ENCODE measurements at regions not wholly inside any gene's neighbourhood (a gene's known extent, or its start where the extent isn't known, plus 50 kb on each side); places are given as distances from the start of the nearest gene placed in this dataset.

DNA sequence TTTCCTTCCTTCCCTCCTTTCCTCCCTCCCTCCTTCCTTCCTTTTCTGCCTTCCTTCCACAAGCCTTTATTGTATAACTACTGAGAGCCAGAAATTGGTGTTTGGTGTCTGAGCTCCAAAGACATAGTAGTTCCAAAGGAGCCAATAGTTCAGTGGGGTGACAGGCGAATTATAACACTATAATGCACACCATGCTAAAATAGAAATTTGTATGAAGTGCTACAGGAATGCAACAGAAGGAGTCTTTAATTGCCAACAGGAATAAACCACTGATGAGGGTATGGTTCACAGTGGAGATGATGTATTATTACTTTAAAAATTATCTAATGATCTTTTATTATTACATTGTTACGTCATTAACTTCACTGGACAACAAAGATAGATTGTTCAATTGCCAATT, 158.8 kb upstream of the SP8 start:
- DNase-seq (ENCODE audit: low read depth in 3 of 3) = no peak

DNA sequence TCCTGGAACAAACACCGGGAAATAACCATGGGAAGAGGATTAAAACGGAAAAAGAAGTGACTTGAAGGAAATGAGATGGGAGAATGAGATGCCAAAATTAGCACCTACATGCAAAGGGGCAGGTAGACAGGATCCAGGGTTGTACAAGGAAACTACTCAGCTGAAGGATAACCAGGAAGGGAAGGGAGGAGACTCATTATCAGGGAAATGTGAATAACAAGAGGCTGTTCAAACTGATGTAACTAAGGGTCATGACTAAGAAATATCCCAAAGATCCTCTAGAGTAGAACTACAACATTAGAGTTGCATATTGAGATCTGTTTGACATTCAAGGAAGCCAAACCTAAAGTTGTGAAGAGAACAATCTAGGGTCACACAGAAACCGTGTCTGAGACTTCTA, 166.2 kb upstream of the SP8 start:
- no peak for DNase-seq (ENCODE audit: low read depth in 3 of 3)

DNA sequence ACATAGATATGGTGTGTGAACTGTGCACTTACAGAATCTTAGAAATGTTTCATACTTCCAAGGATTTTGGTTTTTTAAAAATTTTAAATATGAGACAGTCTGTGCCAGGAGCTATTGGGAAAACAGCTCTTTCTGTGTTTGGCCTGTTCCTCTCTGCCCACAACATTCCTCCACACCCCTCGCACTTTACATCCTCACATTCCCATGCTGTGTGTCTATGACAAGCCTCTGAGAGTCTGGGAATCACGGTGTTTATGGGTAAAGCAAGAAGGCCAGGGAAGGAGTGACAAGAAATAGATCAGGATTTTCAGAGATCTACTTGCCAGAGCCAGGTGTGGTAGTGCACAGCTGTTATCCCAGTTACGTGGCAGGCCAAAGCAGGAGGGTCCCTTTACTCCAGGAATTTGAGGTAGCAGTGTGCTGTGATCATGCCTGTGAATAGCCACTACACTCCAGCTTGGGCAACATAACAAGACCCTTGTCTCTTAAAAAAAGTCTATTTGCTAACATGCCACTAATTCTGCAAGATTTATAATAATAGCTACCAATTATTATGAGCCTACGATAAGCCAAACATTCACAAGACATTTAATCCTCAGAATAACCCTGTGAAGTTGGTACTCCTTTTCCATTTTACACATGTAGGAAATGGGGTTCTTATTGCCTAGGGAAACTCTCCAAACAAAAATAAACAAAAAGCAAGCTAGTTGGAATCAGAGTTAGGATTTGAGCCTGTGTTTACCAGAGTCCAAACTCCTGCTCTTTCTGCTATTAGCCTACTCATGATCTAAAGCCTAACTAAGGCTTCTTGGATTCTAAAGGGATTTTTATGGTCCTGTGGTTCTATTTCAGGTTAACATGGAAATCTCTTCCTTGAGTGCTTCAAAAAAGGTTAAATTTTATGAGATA, 168.3 kb upstream of the SP8 start:
- DNase-seq (ENCODE audit: low read depth in 3 of 3) = no peak

DNA sequence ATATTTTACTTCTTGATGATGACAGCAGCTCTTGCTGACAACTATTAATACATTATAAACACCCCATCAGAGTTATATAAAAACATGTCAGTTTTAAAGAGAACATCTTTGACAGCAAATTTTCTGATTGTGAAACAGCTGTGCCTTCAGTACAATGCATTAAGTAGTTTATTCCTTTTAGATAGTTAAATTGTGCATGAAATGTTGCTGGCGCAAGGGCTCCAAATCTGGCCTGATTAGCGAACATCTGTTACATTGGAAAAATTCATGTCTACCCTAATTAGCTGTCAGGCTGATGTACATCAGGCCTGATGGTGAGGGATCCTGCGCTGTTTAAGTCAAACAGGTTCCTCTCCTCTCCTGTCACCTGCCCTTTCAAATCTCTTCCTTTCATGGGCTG, 171.9 kb upstream of the SP8 start:
- no peak for DNase-seq (ENCODE audit: low read depth in 3 of 3)

DNA sequence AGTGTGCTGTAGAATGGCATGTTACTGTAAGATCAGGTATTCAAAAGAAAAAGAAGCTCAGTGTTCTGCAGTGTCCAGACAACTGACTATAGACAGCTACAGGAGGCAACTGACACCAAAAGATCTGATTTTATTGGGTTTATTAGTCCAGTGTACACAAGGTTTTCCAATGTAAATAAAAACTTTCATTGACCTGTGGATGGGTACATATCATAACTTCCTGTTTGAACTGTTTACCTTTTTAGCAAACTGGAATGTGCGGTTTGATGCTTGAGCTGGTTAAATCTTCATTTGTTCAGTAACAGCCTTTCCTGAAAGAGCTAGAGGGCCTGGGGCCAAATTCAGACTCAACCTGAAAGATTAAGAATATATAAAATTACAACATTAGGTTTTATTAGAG, 172.6 kb upstream of the SP8 start:
- DNase-seq (ENCODE audit: low read depth in 3 of 3) = no peak

DNA sequence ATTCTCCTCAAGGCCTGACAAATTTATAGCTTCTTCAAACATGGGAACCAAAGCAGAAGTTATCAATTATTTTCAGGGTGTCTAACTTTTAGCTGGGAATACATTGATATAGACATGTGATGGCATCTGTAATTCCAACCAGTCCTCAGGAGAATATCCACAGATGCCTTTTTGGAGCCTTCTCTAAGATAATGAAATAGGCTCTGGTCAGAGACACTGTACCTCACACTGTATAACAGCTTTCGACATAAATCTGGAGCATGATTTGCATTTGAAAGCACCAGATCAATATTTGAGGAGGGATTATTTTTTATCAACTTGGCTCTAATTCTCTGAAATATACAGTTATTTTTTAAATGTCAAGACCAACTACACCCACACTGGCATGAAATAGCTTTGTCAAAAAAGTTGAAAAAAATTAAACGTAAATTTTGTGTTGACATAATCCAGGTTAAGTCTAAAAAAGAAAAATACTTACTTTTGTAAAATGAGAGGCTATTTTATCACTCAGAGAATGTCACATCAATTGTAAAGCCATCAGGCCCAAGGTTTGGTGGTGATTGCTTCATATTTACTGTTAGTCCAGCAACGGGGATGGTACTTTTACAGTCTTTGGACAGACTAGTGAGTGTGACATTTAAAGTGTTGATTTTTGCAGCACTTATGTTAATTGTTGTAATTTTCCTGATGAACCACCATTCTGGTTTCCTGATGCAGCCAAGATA, 177.0 kb upstream of the SP8 start:
- DNase-seq (ENCODE audit: low read depth in 3 of 3) = no peak

DNA sequence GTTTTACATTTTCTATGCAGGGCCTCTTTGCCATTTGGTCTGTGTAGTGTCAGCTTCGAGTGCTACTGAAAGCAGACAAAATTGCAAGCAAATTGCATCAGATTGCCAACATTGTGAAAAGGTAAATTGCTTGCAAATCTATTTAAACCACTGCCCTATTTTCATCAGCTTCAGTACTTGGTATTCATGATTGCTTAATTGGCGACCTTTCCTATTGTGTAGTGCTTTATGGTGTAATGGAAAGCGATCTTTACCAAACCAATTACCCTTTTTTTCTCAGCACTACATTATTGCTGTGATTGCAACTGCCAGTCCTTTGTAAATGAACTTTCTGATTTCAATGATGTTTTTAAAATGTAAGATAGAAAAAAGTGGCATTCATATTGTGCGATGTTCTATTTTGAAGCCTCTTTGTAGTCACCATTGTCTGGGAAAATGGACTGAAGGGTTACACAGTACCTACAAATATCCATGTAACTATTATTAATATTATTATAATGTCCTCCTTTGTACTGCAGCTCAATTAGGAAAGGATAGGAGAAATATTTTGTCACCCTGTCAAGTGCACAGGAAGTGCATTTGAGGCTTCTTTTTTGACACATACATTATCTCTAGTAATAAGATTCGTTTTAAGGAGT, 177.7 kb upstream of the SP8 start:
- DNase-seq (ENCODE audit: low read depth in 3 of 3) = no peak

DNA sequence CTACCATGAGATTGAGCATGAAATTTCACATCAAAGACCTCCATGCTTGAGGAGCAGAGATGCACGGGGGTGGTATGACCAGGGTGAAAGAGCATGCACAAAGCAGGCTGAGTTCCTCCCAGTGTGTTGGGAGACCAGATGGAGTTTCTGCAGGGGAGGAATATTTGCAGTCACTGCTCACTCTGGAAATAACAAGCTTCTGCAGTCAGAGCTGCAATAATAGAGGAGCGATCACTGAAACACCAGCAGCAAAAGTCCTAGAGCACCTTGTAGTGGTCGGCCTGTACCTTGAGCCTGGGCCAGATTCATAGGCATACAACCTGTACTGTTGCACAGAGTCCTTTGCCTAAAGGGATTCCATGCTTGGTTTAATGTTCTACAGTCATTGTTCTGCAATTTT, 184.5 kb upstream of the SP8 start:
- no peak for DNase-seq (ENCODE audit: low read depth in 3 of 3)

DNA sequence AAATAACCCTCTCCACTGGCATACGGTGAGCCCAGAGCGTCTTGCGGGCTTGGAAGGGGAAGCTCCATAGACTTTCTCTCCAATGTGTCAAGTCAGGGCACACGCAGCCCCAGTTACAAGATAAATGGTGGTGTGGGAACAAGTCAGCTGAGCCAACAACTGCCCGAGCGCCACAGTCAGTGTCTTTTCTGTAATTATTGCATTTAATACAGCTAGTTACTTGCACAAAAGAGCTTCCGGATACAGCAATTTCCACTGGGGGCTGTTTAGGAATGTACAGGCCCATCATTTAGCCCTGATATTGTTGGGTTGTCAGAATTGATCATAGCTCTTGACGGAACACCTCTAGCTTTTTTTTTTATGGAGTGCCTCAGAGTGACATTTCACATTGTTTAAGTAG, 193.5 kb upstream of the SP8 start:
- DNase-seq (ENCODE audit: low read depth in 3 of 3) = no peak

DNA sequence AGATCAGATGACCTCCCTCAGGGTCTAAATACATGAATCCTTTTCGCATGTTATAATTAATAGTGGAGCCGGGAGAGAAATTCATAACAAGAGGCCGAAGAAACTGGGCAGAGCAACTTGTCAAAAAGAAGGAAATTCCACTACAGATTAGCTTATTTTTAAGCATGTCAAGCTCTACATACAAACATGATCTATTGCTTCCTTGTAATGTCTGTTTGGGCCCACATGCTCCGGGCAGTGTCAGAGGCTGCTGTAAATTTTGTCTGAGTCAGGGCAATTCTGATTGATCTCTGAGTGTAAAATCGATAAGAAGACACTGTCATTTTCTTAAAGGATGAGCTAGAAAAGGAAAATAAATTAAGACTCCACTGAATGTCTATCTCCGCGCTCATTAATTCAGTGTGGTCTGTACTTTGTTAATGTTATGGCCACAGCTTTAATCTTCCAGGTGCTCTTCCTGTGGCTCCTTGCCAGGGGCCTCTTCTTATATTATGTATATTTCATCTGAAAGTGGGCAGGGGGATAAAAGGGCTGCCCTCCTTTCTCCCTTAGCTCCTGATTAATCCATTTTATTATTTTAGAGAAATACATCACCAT, 194.1 kb upstream of the SP8 start:
- no peak for DNase-seq (ENCODE audit: low read depth in 3 of 3)

DNA sequence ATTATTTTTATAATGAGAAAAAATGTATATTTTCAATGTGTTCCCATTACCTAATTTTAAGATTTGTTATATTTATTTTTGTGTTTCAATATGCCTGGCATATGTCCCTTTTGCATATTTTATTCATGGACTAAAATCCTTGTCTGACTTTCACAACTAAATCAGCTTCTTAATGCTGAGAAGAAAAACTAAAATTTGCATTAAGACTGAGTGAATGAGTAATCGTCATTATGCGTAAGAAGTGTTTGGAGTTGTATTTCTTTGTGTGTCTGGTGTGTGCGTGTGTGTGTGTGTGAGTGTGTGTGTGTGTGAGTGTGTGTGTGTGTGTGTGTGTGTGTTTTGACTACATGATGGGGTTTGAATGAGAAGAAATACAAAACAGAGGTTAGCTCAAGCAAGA, 201.7 kb upstream of the SP8 start:
- no peak for DNase-seq (ENCODE audit: low read depth in 3 of 3)

DNA sequence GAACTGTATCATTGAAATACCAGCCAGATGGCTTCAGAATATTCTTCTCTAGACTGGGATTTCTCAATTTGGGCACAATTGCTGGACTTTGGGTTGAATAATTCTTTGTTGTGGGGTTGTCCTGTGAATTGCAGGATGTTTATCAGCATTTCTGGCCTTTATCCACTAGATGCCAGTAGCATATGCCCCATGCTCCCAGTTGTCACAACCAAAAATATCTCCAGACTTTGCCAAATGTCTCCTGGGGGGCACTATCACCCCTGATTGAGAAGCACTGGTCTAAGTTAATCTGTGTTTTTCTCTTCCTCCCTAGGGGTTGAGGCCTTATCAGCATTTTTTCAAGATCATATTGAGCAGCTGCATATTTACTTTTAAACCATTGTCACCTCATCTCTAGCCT, 204.9 kb upstream of the SP8 start:
- DNase-seq (ENCODE audit: low read depth in 3 of 3) = no peak

DNA sequence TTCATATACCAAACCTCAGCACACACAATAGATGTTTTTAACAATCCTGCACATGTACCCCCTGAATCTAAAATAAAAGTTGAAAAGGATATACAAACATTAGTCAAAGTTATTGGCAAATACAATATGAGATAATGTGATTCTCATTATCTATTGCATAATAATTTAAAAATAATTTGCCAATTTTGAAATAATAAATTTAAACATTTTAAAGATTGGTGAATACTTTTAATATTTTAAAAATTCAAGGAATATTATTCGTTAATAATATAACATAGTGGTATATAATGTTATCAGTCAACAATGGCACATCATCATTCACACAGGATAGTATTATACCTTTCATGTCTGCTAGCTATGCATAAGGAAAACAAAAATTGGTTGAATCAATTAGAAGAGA, 207.0 kb upstream of the SP8 start:
- DNase-seq (ENCODE audit: low read depth in 3 of 3) = no peak

DNA sequence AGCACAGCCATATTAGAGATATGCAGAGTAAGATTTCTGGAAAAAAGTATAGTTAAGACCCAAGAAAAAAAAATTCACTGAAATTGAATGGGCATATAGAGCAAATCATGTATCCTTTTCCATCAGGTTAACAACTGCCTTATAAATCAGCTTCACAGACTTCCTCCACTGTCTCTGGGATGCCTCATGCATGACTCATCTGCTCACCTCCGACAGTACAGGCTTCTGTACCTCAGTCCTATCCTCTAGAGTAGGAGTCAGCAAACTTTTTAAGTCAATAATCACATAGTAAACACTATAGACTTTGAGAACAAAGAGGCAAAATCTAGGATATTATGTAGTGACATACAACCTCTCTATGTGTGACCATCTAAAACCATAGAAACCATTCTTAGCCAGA, 211.6 kb upstream of the SP8 start:
- DNase-seq (ENCODE audit: low read depth in 3 of 3) = no peak

DNA sequence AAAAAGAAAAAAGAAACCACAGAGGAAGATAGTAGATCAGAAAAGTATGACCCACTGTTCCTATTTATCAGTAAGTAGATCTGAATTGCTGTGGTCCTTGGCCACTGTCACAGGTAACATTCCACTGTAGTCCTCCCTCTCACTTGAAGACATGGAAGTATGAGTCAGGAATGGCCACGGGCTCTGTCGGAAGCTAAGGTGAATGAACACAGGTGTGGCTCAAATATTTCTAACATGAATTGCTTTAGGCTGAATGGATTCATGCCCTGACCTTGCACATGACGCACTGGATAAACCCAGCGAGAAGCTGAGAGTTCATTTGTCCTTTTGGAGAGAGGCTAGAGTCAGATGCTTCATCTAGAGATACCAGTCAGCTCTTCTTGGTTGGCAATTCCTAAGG, 224.5 kb upstream of the SP8 start:
- DNase-seq (ENCODE audit: low read depth in 3 of 3) = no peak

DNA sequence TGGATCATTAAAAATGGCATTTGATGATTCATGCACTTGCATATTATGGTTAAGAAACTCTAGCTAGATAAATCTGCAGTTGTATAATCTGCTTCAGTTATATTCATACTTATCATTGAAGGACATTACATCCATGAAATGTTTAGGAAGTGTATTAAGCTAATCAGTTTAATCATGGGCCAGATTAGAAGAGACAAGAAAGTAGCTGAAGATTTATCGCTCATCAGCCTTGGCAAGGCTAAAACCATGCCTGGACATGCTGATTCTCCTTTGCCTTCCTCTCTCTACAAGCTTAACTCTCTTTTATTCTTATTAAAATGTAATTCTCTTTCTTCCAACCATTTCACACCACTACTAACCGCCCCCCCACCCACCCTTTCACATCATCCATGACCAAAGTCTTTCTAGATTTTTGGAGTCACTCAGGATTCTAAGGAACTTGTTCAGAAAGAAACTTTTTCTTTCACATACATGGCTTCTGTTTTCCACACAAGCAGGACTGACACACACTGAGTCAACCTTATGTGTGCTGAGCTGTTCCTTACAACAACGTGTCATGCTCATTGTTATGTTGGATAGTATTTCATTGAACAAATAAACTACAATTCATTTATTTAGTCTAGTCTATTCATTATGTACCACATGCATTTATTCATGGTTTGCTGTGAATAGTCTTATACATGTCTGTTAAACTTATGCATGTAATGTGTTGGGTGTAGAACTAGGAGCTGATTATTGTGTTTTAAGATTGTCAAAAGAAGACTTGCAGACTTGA, 227.3 kb upstream of the SP8 start:
- no peak for DNase-seq (ENCODE audit: low read depth in 3 of 3)

DNA sequence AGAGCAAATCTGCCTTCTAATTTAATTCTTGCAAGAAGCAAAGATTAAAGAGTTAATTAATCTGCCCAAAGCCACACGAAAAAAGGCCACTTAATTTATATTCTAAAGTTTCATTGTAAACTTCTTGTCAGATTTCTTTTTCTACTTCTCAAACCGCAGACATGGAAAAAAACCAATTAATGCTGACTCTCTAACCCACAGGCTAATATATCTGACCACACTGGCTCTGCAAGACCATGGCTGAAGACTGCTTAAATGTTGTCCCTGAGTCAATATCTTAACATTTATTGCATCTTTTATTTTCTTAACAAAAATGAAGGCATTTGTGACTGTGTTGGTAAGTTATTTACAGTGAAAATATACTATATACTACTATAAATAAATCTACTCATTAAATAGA, 234.0 kb upstream of the SP8 start:
- DNase-seq (ENCODE audit: low read depth in 3 of 3) = no peak

DNA sequence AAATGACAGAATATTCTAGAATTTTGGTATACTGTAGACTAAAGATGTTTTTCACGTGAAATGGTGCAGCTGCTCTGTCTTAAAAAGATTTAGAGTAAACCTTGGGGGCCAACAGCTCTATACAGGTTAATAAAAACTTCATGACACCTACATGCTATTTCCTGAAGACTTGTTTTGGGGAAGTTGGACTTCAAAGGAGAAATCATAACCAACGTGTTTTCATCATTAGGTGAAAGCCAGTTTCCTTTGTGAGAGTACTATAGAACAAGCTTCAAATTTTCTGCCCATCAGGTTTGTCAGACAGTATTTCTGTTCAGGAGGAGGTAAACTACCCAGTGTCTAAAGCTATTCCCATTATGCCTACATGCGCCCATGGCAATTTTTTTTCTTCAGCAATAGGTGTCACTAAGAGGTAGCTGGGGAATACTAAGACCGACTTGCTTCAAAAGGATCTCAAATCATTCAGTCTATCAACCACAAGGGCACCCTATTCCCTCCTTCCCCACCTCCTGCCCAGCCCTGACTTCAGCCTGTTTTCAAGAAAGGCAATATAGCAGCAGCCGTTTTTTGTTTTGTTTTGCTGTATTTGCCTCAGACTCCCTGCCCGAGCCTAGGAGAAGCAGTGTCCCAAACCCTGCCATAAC, 237.3 kb upstream of the SP8 start:
- DNase-seq (ENCODE audit: low read depth in 3 of 3) = no peak

DNA sequence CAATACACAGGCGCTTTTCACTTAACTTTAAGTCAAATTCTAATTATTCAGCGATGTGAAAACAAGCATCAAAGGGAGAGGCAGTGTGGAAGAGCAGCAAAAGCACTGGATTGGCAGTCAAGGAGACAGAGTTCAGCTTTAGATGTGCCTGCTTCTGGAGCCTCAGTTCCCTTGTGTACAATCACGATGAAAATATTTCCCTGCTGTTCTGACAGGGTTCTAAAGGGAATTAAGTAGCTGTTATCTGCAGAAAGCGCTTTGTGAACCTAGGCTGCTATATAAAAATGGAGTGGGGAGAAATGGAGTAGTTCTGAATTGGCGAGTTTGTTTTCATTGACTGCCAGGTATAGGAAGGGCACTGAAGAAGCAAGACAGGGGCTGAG, 237.8 kb upstream of the SP8 start:
- no peak for DNase-seq (ENCODE audit: low read depth in 3 of 3)

DNA sequence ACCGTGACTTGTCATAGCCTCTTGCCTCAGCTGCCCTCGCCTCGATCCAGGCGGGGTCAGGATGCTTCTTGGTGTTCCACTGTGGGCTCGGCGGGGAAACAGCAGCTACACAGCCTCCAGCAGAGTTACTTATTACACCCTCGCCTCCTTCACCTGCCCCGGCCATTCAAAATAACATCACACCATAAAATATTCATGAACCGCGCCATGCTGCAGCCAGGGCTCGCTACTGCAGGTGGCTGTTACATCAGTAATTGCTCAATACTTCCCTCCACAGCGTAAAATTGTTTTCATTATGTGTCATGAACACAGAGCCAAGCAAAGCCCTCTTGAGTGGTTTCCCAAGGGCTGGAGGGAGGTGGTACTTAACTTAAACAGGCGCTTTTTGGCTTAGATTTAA, 241.5 kb upstream of the SP8 start:
- DNase-seq (ENCODE audit: low read depth in 3 of 3) = no peak

DNA sequence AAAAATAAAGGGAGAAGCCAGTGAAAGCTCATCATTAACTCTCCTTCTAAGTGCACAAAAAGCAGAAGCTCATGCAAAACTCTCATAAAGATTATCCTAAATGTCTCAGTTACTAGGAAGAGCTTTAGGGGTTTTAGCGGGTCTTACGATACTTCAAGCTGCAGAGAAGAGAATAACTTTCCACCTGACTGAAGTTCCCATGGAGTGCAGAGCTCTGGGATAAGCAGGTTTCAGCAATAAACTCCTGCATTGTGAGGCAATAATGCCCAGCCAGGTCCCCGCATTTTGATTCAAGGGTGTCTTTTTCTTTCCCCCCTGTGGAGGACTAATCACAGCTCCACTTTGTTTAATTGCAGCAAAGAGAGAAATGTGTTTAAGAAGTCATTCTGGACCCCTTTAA, 241.9 kb upstream of the SP8 start:
- no peak for DNase-seq (ENCODE audit: low read depth in 3 of 3)
